DOHH2 (cell line): ENCODE measurements at regions not wholly inside any gene's neighbourhood (a gene's known extent, or its start where the extent isn't known, plus 50 kb on each side); places are given as distances from the start of the nearest gene placed in this dataset.

Source experiments
- EZH2phosphoT487 ChIP-seq: fragments of 200-600 bp; sonication (generic); IDR thresholded peaks from 2 replicates; pipeline ENCODE4 v1.6.1; 2017; ENCODE audit warnings: borderline replicate concordance, mild to moderate bottlenecking, antibody characterized with exemption, low read length, moderate library complexity, mixed read lengths
- TF ChIP-seq, protein P1 (sequence below): fragments of 200-600 bp; sonication (generic); IDR thresholded peaks from one replicate; pipeline ENCODE4 v1.5.1; 2014; ENCODE audit warnings: antibody characterized with exemption, mild to moderate bottlenecking, low read depth, low read length; ENCODE audit not compliant: poor library complexity, severe bottlenecking

- TF ChIP-seq, protein P1, sequence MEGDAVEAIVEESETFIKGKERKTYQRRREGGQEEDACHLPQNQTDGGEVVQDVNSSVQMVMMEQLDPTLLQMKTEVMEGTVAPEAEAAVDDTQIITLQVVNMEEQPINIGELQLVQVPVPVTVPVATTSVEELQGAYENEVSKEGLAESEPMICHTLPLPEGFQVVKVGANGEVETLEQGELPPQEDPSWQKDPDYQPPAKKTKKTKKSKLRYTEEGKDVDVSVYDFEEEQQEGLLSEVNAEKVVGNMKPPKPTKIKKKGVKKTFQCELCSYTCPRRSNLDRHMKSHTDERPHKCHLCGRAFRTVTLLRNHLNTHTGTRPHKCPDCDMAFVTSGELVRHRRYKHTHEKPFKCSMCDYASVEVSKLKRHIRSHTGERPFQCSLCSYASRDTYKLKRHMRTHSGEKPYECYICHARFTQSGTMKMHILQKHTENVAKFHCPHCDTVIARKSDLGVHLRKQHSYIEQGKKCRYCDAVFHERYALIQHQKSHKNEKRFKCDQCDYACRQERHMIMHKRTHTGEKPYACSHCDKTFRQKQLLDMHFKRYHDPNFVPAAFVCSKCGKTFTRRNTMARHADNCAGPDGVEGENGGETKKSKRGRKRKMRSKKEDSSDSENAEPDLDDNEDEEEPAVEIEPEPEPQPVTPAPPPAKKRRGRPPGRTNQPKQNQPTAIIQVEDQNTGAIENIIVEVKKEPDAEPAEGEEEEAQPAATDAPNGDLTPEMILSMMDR: no peak
- TF ChIP-seq EZH2phosphoT487: no peak
These were observed 163.8 kb downstream of the EBLN2 start for GRCh38 chr3:73225146-73225855.
